ENCODE measurements at regions not wholly inside any gene's neighbourhood (a gene's known extent, or its start where the extent isn't known, plus 50 kb on each side); places are given as distances from the start of the nearest gene placed in this dataset.
"Not testable (repeated sequence)": the region's sequence is repeated elsewhere in the genome, so short reads cannot be mapped to it uniquely, and the experiment has no call there.

DNA sequence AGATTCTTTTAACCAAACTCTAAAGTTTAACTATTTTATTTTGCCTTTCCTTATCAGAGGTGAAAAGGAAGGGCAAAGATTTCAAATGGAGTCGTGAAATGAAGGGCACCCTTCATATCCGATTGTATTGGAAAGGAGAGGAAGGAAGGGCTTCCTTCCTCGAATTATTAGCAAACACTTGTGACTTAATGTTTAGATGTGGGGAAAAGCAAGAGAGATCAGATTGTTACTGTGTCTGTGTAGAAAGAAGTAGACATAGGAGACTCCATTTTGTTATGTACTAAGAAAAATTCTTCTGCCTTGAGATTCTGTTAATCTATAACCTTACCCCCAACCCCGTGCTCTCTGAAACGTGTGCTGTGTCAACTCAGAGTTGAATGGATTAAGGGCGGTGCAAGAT, 291.5 kb downstream of the ABCC12 start:
- TF ChIP-seq POLR2AphosphoS5, POLR2A (IDR thresholded peaks at IDR 0.05; ENCODE audit: low read depth, low read length): not testable (repeated sequence)
